ENCODE measurements at regions not wholly inside any gene's neighbourhood (a gene's known extent, or its start where the extent isn't known, plus 50 kb on each side); places are given as distances from the start of the nearest gene placed in this dataset.

- Histone ChIP-seq H3K27me3 (no peaks in the 10 kb centered on the region), H3K27ac (peak overlapping the region; percentile 70 to 96 (median 86)), H3K9me3 (no peaks in the 10 kb centered on the region), H3K36me3 (no peaks in the 10 kb centered on the region), H3K4me1 (peaks cover 22 to 68% (median 49%) of the 10 kb centered on the region in 4 donors), H3K4me3 (no peak overlapping the region)
- TF ChIP-seq CTCF (IDR thresholded peaks at IDR 0.05) = no peak
- no peak for TF ChIP-seq POLR2A (IDR thresholded peaks at IDR 0.05)
- no peak for DNase-seq
These were observed 148.4 kb downstream of the TOMM20 start for GRCh38 chr1:234980291-234980644.

- Histone ChIP-seq H3K9me3 (no peaks in the 10 kb centered on the region), H3K27me3 (no peaks in the 10 kb centered on the region), H3K4me3 (no peak overlapping the region), H3K36me3 (no peaks in the 10 kb centered on the region), H3K27ac (peak overlapping the region; percentile 70 to 96 (median 86)), H3K4me1 (peaks cover 22 to 71% (median 43%) of the 10 kb centered on the region in 4 donors)
- peak in 2 of 3 donors; percentile 47 to 50 for DNase-seq
- no peak for TF ChIP-seq POLR2A (IDR thresholded peaks at IDR 0.05)
These were observed 149.0 kb downstream of the TOMM20 start for GRCh38 chr1:234979296-234980279.

GRCh38 chr1:234978397-234979295 is 150.0 kb downstream of the TOMM20 start:
- TF ChIP-seq CTCF (IDR thresholded peaks at IDR 0.05) (peak in 3 of 6 experiments; percentile 20 to 50 (median 44)), POLR2A (IDR thresholded peaks at IDR 0.05) (peak in 1 of 2 donors; percentile 42)
- DNase-seq = peak; percentile 84 to 93 (median 86)
- Histone ChIP-seq H3K4me1 (peaks cover 24 to 74% (median 41%) of the 10 kb centered on the region in 4 donors), H3K9me3 (no peaks in the 10 kb centered on the region), H3K27me3 (no peaks in the 10 kb centered on the region), H3K27ac (peak overlapping the region; percentile 70 to 96 (median 86)), H3K4me3 (peak overlapping the region in 2 of 4 donors; percentile 9 to 13), H3K36me3 (no peaks in the 10 kb centered on the region)

- Histone ChIP-seq H3K27ac (peak overlapping the region; percentile 70 to 96 (median 86)), H3K27me3 (no peaks in the 10 kb centered on the region), H3K9me3 (no peaks in the 10 kb centered on the region), H3K36me3 (no peaks in the 10 kb centered on the region), H3K4me3 (peak overlapping the region in 1 of 4 donors; percentile 13), H3K4me1 (peaks cover 26 to 81% (median 41%) of the 10 kb centered on the region in 4 donors)
- DNase-seq = peak in 2 of 3 donors; percentile 43 to 57
- TF ChIP-seq POLR2A (IDR thresholded peaks at IDR 0.05) (no peak), CTCF (IDR thresholded peaks at IDR 0.05) (no peak)
These were observed 150.7 kb downstream of the TOMM20 start for GRCh38 chr1:234977875-234978396.

GRCh38 chr1:234976861-234977680 is 151.6 kb downstream of the TOMM20 start:
- TF ChIP-seq POLR2A (IDR thresholded peaks at IDR 0.05) = no peak
- TF ChIP-seq CTCF (IDR thresholded peaks at IDR 0.05) = no peak
- Histone ChIP-seq H3K4me3 (no peak overlapping the region), H3K27ac (peak overlapping the region; percentile 70 to 96 (median 86)), H3K36me3 (no peaks in the 10 kb centered on the region), H3K27me3 (no peaks in the 10 kb centered on the region), H3K4me1 (peaks cover 26 to 88% (median 41%) of the 10 kb centered on the region in 4 donors), H3K9me3 (no peaks in the 10 kb centered on the region)
- no peak for DNase-seq
